ENCODE measurements at regions not wholly inside any gene's neighbourhood (a gene's known extent, or its start where the extent isn't known, plus 50 kb on each side); places are given as distances from the start of the nearest gene placed in this dataset.

GRCh38 chr4:11153171-11153750, 275.4 kb downstream of the HS3ST1 start:
- TF ChIP-seq, protein P1, sequence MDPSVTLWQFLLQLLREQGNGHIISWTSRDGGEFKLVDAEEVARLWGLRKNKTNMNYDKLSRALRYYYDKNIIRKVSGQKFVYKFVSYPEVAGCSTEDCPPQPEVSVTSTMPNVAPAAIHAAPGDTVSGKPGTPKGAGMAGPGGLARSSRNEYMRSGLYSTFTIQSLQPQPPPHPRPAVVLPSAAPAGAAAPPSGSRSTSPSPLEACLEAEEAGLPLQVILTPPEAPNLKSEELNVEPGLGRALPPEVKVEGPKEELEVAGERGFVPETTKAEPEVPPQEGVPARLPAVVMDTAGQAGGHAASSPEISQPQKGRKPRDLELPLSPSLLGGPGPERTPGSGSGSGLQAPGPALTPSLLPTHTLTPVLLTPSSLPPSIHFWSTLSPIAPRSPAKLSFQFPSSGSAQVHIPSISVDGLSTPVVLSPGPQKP (IDR thresholded peaks at IDR 0.05; ENCODE audit: low read depth, low read length), result no peak
- TF ChIP-seq POLR2A (IDR thresholded peaks at IDR 0.05; ENCODE audit: low read length), result no peak
- TF ChIP-seq, protein P2, sequence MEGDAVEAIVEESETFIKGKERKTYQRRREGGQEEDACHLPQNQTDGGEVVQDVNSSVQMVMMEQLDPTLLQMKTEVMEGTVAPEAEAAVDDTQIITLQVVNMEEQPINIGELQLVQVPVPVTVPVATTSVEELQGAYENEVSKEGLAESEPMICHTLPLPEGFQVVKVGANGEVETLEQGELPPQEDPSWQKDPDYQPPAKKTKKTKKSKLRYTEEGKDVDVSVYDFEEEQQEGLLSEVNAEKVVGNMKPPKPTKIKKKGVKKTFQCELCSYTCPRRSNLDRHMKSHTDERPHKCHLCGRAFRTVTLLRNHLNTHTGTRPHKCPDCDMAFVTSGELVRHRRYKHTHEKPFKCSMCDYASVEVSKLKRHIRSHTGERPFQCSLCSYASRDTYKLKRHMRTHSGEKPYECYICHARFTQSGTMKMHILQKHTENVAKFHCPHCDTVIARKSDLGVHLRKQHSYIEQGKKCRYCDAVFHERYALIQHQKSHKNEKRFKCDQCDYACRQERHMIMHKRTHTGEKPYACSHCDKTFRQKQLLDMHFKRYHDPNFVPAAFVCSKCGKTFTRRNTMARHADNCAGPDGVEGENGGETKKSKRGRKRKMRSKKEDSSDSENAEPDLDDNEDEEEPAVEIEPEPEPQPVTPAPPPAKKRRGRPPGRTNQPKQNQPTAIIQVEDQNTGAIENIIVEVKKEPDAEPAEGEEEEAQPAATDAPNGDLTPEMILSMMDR (IDR thresholded peaks at IDR 0.05), result no peak

All from A549 (cell line).